Stimulated activated naive CD8-positive, alpha-beta T cell treated with anti-CD3 and anti-CD28 coated beads, Interleukin-15, Interleukin-2, amounts not matched to agents 100 ng/mL and 50 ng/mL, for 24 hours (primary cell): ENCODE measurements at regions not wholly inside any gene's neighbourhood (a gene's known extent, or its start where the extent isn't known, plus 50 kb on each side); places are given as distances from the start of the nearest gene placed in this dataset.

ENCODE experiments used
- H3K27ac Mint-ChIP-seq: one replicate; pipeline ENCODE4 v1.8.0; 2021; ENCODE audit warnings: mild to moderate bottlenecking, mixed read lengths
- H3K27me3 Mint-ChIP-seq: one replicate; pipeline ENCODE4 v1.8.0; 2021; ENCODE audit warnings: mixed read lengths
- H3K36me3 Mint-ChIP-seq: one replicate; pipeline ENCODE4 v1.8.0; 2021; ENCODE audit warnings: low read depth, mixed read lengths
- H3K4me1 Mint-ChIP-seq: one replicate; pipeline ENCODE4 v1.8.0; 2021; ENCODE audit warnings: low read depth, mixed read lengths
- H3K4me3 Mint-ChIP-seq: one replicate; pipeline ENCODE4 v1.8.0; 2021; ENCODE audit warnings: mild to moderate bottlenecking, mixed read lengths
- H3K9me3 Mint-ChIP-seq: one replicate; pipeline ENCODE4 v1.8.0; 2021; ENCODE audit warnings: mixed read lengths

GRCh38 chr1:69414574-69414973 is 153.1 kb upstream of the LRRC7 start:
- no peak overlapping the region for H3K27ac Mint-ChIP-seq
- no peak overlapping the region for H3K4me3 Mint-ChIP-seq
- no peaks in the 10 kb centered on the region for H3K4me1 Mint-ChIP-seq
- H3K27me3 Mint-ChIP-seq, result no peaks in the 10 kb centered on the region
- H3K9me3 Mint-ChIP-seq, result no peaks in the 10 kb centered on the region
- H3K36me3 Mint-ChIP-seq, result no peaks in the 10 kb centered on the region

GRCh38 chr1:69421286-69421685 is 146.4 kb upstream of the LRRC7 start:
- Mint-ChIP-seq H3K9me3 (peaks cover 4% of the 10 kb centered on the region), H3K27me3 (no peaks in the 10 kb centered on the region), H3K36me3 (no peaks in the 10 kb centered on the region), H3K27ac (no peak overlapping the region), H3K4me1 (no peaks in the 10 kb centered on the region), H3K4me3 (no peak overlapping the region)

GRCh38 chr1:69425871-69426270 is 141.9 kb upstream of the LRRC7 start:
- H3K27ac Mint-ChIP-seq, result no peak overlapping the region

GRCh38 chr1:69426401-69426800 is 141.3 kb upstream of the LRRC7 start:
- no peak overlapping the region for H3K27ac Mint-ChIP-seq
- no peaks in the 10 kb centered on the region for H3K27me3 Mint-ChIP-seq
- no peaks in the 10 kb centered on the region for H3K36me3 Mint-ChIP-seq
- H3K9me3 Mint-ChIP-seq, result peaks cover 6% of the 10 kb centered on the region
- no peak overlapping the region for H3K4me3 Mint-ChIP-seq
- no peaks in the 10 kb centered on the region for H3K4me1 Mint-ChIP-seq

More at GRCh38 chr1:69425871-69426270, 141.9 kb upstream of the LRRC7 start:
- no peak overlapping the region for H3K4me3 Mint-ChIP-seq
- H3K4me1 Mint-ChIP-seq, result no peaks in the 10 kb centered on the region
- no peaks in the 10 kb centered on the region for H3K36me3 Mint-ChIP-seq
- H3K27me3 Mint-ChIP-seq, result no peaks in the 10 kb centered on the region
- peaks cover 6% of the 10 kb centered on the region for H3K9me3 Mint-ChIP-seq

GRCh38 chr1:69433073-69433472 is 134.6 kb upstream of the LRRC7 start:
- Mint-ChIP-seq H3K27ac (no peak overlapping the region), H3K4me3 (no peak overlapping the region), H3K9me3 (peaks cover 3% of the 10 kb centered on the region), H3K27me3 (no peaks in the 10 kb centered on the region), H3K4me1 (no peaks in the 10 kb centered on the region), H3K36me3 (no peaks in the 10 kb centered on the region)

GRCh38 chr1:69436151-69436550 is 131.6 kb upstream of the LRRC7 start:
- H3K4me1 Mint-ChIP-seq, result no peaks in the 10 kb centered on the region
- peaks cover 2% of the 10 kb centered on the region for H3K9me3 Mint-ChIP-seq
- H3K27ac Mint-ChIP-seq, result no peak overlapping the region
- no peaks in the 10 kb centered on the region for H3K36me3 Mint-ChIP-seq
- H3K4me3 Mint-ChIP-seq, result no peak overlapping the region
- H3K27me3 Mint-ChIP-seq, result no peaks in the 10 kb centered on the region

- H3K27me3 Mint-ChIP-seq, result no peaks in the 10 kb centered on the region
- no peaks in the 10 kb centered on the region for H3K4me1 Mint-ChIP-seq
- H3K4me3 Mint-ChIP-seq, result no peak overlapping the region
- no peak overlapping the region for H3K27ac Mint-ChIP-seq
- H3K9me3 Mint-ChIP-seq, result peaks cover 7% of the 10 kb centered on the region
- no peaks in the 10 kb centered on the region for H3K36me3 Mint-ChIP-seq
Observed at GRCh38 chr1:69438056-69438795, 129.5 kb upstream of the LRRC7 start.

GRCh38 chr1:69441496-69441895 is 126.2 kb upstream of the LRRC7 start:
- Mint-ChIP-seq H3K27ac (no peak overlapping the region), H3K4me3 (no peak overlapping the region), H3K4me1 (no peaks in the 10 kb centered on the region), H3K9me3 (peaks cover 7% of the 10 kb centered on the region), H3K27me3 (no peaks in the 10 kb centered on the region), H3K36me3 (no peaks in the 10 kb centered on the region)

- Mint-ChIP-seq H3K27ac (no peak overlapping the region), H3K9me3 (peaks cover 13% of the 10 kb centered on the region), H3K4me1 (no peaks in the 10 kb centered on the region), H3K4me3 (no peak overlapping the region), H3K36me3 (no peaks in the 10 kb centered on the region), H3K27me3 (no peaks in the 10 kb centered on the region)
Observed at GRCh38 chr1:69451196-69451595, 116.5 kb upstream of the LRRC7 start.

- Mint-ChIP-seq H3K27ac (no peak overlapping the region), H3K27me3 (no peaks in the 10 kb centered on the region), H3K4me1 (no peaks in the 10 kb centered on the region), H3K4me3 (no peak overlapping the region), H3K36me3 (no peaks in the 10 kb centered on the region), H3K9me3 (peaks cover 12% of the 10 kb centered on the region)
Observed at GRCh38 chr1:69455718-69456117, 112.0 kb upstream of the LRRC7 start.

- Mint-ChIP-seq H3K27ac (no peak overlapping the region), H3K27me3 (no peaks in the 10 kb centered on the region), H3K4me3 (no peak overlapping the region)
Observed at GRCh38 chr1:69459244-69459643, 108.5 kb upstream of the LRRC7 start.

GRCh38 chr1:69475021-69475420 is 92.7 kb upstream of the LRRC7 start:
- Mint-ChIP-seq H3K27me3 (no peaks in the 10 kb centered on the region), H3K27ac (no peak overlapping the region), H3K4me3 (no peak overlapping the region), H3K4me1 (no peaks in the 10 kb centered on the region), H3K9me3 (peaks cover 4% of the 10 kb centered on the region), H3K36me3 (no peaks in the 10 kb centered on the region)

More at GRCh38 chr1:69459244-69459643, 108.5 kb upstream of the LRRC7 start:
- H3K9me3 Mint-ChIP-seq, result peaks cover 6% of the 10 kb centered on the region
- no peaks in the 10 kb centered on the region for H3K36me3 Mint-ChIP-seq
- H3K4me1 Mint-ChIP-seq, result no peaks in the 10 kb centered on the region

GRCh38 chr1:69479734-69480133 is 88.0 kb upstream of the LRRC7 start:
- H3K4me1 Mint-ChIP-seq, result no peaks in the 10 kb centered on the region
- H3K27me3 Mint-ChIP-seq, result no peaks in the 10 kb centered on the region
- H3K27ac Mint-ChIP-seq, result no peak overlapping the region

GRCh38 chr1:69483246-69483645 is 84.5 kb upstream of the LRRC7 start:
- H3K4me1 Mint-ChIP-seq, result no peaks in the 10 kb centered on the region
- peaks cover 3% of the 10 kb centered on the region for H3K9me3 Mint-ChIP-seq
- H3K27me3 Mint-ChIP-seq, result no peaks in the 10 kb centered on the region
- H3K27ac Mint-ChIP-seq, result no peak overlapping the region
- no peak overlapping the region for H3K4me3 Mint-ChIP-seq
- no peaks in the 10 kb centered on the region for H3K36me3 Mint-ChIP-seq

More at GRCh38 chr1:69479734-69480133, 88.0 kb upstream of the LRRC7 start:
- no peaks in the 10 kb centered on the region for H3K9me3 Mint-ChIP-seq
- no peaks in the 10 kb centered on the region for H3K36me3 Mint-ChIP-seq
- H3K4me3 Mint-ChIP-seq, result no peak overlapping the region

- H3K27me3 Mint-ChIP-seq, result no peaks in the 10 kb centered on the region
- peaks cover 8% of the 10 kb centered on the region for H3K9me3 Mint-ChIP-seq
- no peaks in the 10 kb centered on the region for H3K36me3 Mint-ChIP-seq
- no peaks in the 10 kb centered on the region for H3K4me1 Mint-ChIP-seq
- no peak overlapping the region for H3K4me3 Mint-ChIP-seq
- no peak overlapping the region for H3K27ac Mint-ChIP-seq
Observed at GRCh38 chr1:69485616-69486015, 82.1 kb upstream of the LRRC7 start.

GRCh38 chr1:69491416-69491815 is 76.3 kb upstream of the LRRC7 start:
- Mint-ChIP-seq H3K4me3 (no peak overlapping the region), H3K27me3 (no peaks in the 10 kb centered on the region), H3K36me3 (no peaks in the 10 kb centered on the region), H3K4me1 (no peaks in the 10 kb centered on the region), H3K9me3 (peaks cover 15% of the 10 kb centered on the region), H3K27ac (no peak overlapping the region)
